HEK293 (cell line): ENCODE measurements at regions not wholly inside any gene's neighbourhood (a gene's known extent, or its start where the extent isn't known, plus 50 kb on each side); places are given as distances from the start of the nearest gene placed in this dataset.

Experiments
- CTCF ChIA-PET: fragments of 350-600 bp; formaldehyde crosslinking; extraction: SDS; loops from one replicate; lab custom pipeline; 2021; ENCODE audit warnings: antibody characterized with exemption; lab: Yijun Ruan, JAX
- POLR2A ChIA-PET: fragments of 300-600 bp; formaldehyde crosslinking; extraction: SDS; loops from one replicate; lab custom pipeline; 2020; ENCODE audit warnings: antibody characterized with exemption, inconsistent platforms; lab: Yijun Ruan, JAX
- H3K27ac ChIP-seq: fragments of 200-500 bp; sonication (Bioruptor generic); 2 replicates; pipeline ENCODE4 v1.5.1; 2014; ENCODE audit warnings: low read depth, low read length, control low read depth, inconsistent platforms; ENCODE audit errors: extremely low read depth
- H3K36me3 ChIP-seq, 2 experiments: fragments of 200-500 bp in 1 of 2; sonication (Bioruptor generic) in 1 of 2; 1 replicate in 1 of 2; 2 replicates in 1 of 2; pipeline ENCODE4 v1.5.1; 2014 to 2017; ENCODE audit warnings: inconsistent platforms in 2 of 2, low read length in 2 of 2; ENCODE audit not compliant: control insufficient read depth in 2 of 2, insufficient read depth in 1 of 2
- H3K4me1 ChIP-seq: fragments of 200-500 bp; sonication (Bioruptor generic); 2 replicates; pipeline ENCODE4 v1.5.1; 2014; ENCODE audit warnings: mild to moderate bottlenecking, low read length, inconsistent platforms; ENCODE audit not compliant: control insufficient read depth, insufficient read depth
- H3K4me3 ChIP-seq: 2 replicates; pipeline ENCODE4 v1.5.1; 2011; ENCODE audit warnings: low read depth, mild to moderate bottlenecking, control low read depth, low read length, moderate library complexity
- H3K9me3 ChIP-seq: fragments of 200-500 bp; sonication (Bioruptor generic); 2 replicates; pipeline ENCODE4 v1.5.1; 2014; ENCODE audit warnings: low read depth, low read length, inconsistent platforms; ENCODE audit not compliant: control insufficient read depth, insufficient read depth
- OVOL3 ChIP-seq: fragments of 450-650 bp; formaldehyde crosslinking; IDR thresholded peaks from 2 replicates; pipeline ENCODE4 v1.5.1; 2016; ENCODE audit warnings: missing biosample characterization, missing genetic modification characterization
- SCRT2 ChIP-seq: fragments of 450-650 bp; formaldehyde crosslinking; IDR thresholded peaks from 2 replicates; pipeline ENCODE4 v1.5.1; 2016; ENCODE audit warnings: missing biosample characterization, missing genetic modification characterization
- SP7 ChIP-seq: fragments of 450-650 bp; formaldehyde crosslinking; IDR thresholded peaks from 2 replicates; pipeline ENCODE4 v1.5.1; 2016; ENCODE audit warnings: missing biosample characterization, missing genetic modification characterization
- TCF7L2 ChIP-seq: IDR thresholded peaks from 2 replicates; pipeline ENCODE4 v1.6.1; 2011; ENCODE audit warnings: low read depth, mild to moderate bottlenecking, inconsistent platforms, low read length, moderate library complexity, borderline replicate concordance
- ZFP3 ChIP-seq: fragments of 450-650 bp; formaldehyde crosslinking; IDR thresholded peaks from 2 replicates; pipeline ENCODE4 v1.5.1; 2016; ENCODE audit warnings: low read depth, missing biosample characterization, missing genetic modification characterization
- ZNF132 ChIP-seq: fragments of 450-650 bp; formaldehyde crosslinking; IDR thresholded peaks from 2 replicates; pipeline ENCODE4 v1.5.1; 2017; ENCODE audit warnings: missing biosample characterization, missing genetic modification characterization, borderline replicate concordance
- ZNF140 ChIP-seq: fragments of 450-650 bp; formaldehyde crosslinking; IDR thresholded peaks from 2 replicates; pipeline ENCODE4 v1.5.1; 2016; ENCODE audit warnings: missing biosample characterization, missing genetic modification characterization
- ZNF155 ChIP-seq: fragments of 450-650 bp; formaldehyde crosslinking; IDR thresholded peaks from 2 replicates; pipeline ENCODE4 v1.5.1; 2016; ENCODE audit warnings: missing biosample characterization, missing genetic modification characterization
- ZNF175 ChIP-seq: fragments of 450-650 bp; formaldehyde crosslinking; IDR thresholded peaks from 2 replicates; pipeline ENCODE4 v1.5.1; 2016; ENCODE audit warnings: missing biosample characterization, missing genetic modification characterization
- ZNF223 ChIP-seq: fragments of 450-650 bp; formaldehyde crosslinking; IDR thresholded peaks from 2 replicates; pipeline ENCODE4 v1.5.1; 2016; ENCODE audit warnings: missing biosample characterization, missing genetic modification characterization
- ZNF654 ChIP-seq: fragments of 450-650 bp; formaldehyde crosslinking; IDR thresholded peaks from 2 replicates; pipeline ENCODE4 v1.5.1; 2016; ENCODE audit warnings: low read depth, missing biosample characterization, missing genetic modification characterization
- TF ChIP-seq, protein P1 (sequence below): fragments of 450-650 bp; formaldehyde crosslinking; IDR thresholded peaks from 2 replicates; pipeline ENCODE4 v1.5.1; 2016; ENCODE audit warnings: missing biosample characterization, missing genetic modification characterization
- TF ChIP-seq, protein P2 (sequence below): fragments of 450-650 bp; formaldehyde crosslinking; IDR thresholded peaks from 2 replicates; pipeline ENCODE4 v1.5.1; 2016; ENCODE audit warnings: missing biosample characterization, missing genetic modification characterization
- TF ChIP-seq, protein P3 (sequence below): fragments of 450-650 bp; formaldehyde crosslinking; IDR thresholded peaks from 2 replicates; pipeline ENCODE4 v1.5.0; 2017; ENCODE audit warnings: missing biosample characterization, missing genetic modification characterization, borderline replicate concordance
- TF ChIP-seq, protein P4 (sequence below): fragments of 450-650 bp; formaldehyde crosslinking; IDR thresholded peaks from 2 replicates; pipeline ENCODE4 v1.5.1; 2017; ENCODE audit warnings: missing biosample characterization, mild to moderate bottlenecking, missing genetic modification characterization, moderate library complexity
- TF ChIP-seq, protein P5 (sequence below): fragments of 450-650 bp; formaldehyde crosslinking; IDR thresholded peaks from 2 replicates; pipeline ENCODE4 v1.5.1; 2017; ENCODE audit warnings: missing biosample characterization, missing genetic modification characterization
- TF ChIP-seq, protein P6 (sequence below): fragments of 450-650 bp; formaldehyde crosslinking; IDR thresholded peaks from 2 replicates; pipeline ENCODE4 v1.5.1; 2016; ENCODE audit warnings: missing biosample characterization, missing genetic modification characterization
- TF ChIP-seq, protein P7 (sequence below): fragments of 450-650 bp; formaldehyde crosslinking; IDR thresholded peaks from 2 replicates; pipeline ENCODE4 v1.5.1; 2016; ENCODE audit warnings: missing biosample characterization, missing genetic modification characterization

DNA sequence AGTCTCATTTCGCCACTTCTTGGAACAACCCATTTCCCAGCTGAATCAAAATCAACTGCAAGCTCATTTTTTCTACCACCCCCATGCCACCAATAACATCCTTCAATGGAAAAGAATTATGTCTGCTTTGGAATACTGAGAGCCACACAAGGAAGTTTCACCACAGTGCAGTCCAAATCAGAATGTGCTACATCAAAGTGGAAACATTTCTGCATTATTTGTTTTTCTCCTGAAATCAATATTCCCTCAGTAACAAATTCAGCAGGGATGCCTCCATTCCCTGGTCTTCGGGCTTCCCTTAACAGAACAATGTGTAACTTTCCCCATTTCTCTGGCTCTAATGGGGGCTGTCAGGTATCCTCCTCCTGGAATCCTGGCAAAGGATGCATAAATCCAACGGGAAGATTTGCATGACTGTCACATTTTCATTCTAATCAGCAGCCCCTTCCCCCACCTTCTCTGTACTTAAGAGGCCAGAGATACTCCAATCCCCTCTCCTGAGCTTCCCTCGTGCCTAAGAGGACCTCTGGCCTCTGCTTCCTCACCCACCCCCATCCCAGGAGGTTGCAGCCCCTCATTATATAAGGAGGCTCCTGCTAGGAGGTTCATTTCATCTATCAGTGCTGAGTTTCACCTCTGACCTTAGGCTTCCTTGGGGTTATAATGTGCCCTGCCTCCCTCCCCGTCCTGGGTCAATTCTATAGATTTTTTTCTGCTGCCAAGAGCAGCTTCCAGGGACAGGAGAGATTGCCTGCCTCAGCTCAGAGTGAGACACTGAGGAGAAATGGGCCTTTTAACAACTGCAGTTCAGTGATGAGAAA is 201.1 kb downstream of the OMA1 start (continued):
- TF ChIP-seq, protein P1, sequence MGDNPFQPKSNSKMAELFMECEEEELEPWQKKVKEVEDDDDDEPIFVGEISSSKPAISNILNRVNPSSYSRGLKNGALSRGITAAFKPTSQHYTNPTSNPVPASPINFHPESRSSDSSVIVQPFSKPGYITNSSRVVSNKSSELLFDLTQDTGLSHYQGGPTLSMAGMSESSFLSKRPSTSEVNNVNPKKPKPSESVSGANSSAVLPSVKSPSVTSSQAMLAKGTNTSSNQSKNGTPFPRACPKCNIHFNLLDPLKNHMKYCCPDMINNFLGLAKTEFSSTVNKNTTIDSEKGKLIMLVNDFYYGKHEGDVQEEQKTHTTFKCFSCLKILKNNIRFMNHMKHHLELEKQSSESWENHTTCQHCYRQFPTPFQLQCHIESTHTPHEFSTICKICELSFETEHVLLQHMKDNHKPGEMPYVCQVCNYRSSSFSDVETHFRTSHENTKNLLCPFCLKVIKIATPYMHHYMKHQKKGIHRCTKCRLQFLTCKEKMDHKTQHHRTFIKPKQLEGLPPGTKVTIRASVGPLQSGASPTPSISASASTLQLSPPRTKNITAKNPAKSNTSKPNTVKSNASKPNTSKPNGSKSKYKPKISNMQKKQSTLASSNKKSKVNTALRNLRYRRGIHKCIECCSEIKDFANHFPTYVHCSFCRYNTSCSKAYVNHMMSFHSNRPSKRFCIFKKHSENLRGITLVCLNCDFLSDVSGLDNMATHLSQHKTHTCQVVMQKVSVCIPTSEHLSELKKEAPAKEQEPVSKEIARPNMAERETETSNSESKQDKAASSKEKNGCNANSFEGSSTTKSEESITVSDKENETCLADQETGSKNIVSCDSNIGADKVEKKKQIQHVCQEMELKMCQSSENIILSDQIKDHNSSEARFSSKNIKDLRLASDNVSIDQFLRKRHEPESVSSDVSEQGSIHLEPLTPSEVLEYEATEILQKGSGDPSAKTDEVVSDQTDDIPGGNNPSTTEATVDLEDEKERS = no peak
- no peak for TF ChIP-seq OVOL3 (tag by site-specific recombination)

DNA sequence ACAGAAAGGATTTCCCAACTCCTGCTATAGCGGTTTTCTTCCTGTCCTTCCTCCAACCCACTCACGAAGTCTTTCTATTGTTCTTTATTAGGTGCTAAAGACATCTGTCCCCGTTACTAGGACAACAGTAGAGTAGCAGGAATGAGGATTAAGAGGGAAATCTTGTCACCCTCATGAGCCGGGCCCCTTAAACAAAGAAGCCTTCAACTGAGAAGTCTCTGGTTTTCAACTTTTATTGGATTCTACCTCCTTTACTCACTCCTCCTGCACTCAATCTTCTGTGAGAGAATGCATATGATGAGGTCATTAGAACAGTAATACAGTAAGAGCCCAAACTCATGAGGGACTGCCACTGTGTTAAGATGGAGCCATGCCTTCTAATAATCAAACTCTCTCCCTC is 206.3 kb downstream of the OMA1 start:
- Histone ChIP-seq H3K4me3 (no peak overlapping the region), H3K9me3 (no peaks in the 10 kb centered on the region), H3K4me1 (no peaks in the 10 kb centered on the region)
- ChIA-PET POLR2A (no interaction called here), CTCF (no interaction called here)
- TF ChIP-seq, protein P2, sequence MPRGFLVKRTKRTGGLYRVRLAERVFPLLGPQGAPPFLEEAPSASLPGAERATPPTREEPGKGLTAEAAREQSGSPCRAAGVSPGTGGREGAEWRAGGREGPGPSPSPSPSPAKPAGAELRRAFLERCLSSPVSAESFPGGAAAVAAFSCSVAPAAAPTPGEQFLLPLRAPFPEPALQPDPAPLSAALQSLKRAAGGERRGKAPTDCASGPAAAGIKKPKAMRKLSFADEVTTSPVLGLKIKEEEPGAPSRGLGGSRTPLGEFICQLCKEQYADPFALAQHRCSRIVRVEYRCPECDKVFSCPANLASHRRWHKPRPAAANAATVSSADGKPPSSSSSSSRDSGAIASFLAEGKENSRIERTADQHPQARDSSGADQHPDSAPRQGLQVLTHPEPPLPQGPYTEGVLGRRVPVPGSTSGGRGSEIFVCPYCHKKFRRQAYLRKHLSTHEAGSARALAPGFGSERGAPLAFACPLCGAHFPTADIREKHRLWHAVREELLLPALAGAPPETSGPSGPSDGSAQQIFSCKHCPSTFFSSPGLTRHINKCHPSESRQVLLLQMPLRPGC (tag by site-specific recombination) = no peak
- TF ChIP-seq, protein P3, sequence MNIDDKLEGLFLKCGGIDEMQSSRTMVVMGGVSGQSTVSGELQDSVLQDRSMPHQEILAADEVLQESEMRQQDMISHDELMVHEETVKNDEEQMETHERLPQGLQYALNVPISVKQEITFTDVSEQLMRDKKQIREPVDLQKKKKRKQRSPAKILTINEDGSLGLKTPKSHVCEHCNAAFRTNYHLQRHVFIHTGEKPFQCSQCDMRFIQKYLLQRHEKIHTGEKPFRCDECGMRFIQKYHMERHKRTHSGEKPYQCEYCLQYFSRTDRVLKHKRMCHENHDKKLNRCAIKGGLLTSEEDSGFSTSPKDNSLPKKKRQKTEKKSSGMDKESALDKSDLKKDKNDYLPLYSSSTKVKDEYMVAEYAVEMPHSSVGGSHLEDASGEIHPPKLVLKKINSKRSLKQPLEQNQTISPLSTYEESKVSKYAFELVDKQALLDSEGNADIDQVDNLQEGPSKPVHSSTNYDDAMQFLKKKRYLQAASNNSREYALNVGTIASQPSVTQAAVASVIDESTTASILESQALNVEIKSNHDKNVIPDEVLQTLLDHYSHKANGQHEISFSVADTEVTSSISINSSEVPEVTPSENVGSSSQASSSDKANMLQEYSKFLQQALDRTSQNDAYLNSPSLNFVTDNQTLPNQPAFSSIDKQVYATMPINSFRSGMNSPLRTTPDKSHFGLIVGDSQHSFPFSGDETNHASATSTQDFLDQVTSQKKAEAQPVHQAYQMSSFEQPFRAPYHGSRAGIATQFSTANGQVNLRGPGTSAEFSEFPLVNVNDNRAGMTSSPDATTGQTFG (tag by site-specific recombination) = no peak
- TF ChIP-seq, protein P4, sequence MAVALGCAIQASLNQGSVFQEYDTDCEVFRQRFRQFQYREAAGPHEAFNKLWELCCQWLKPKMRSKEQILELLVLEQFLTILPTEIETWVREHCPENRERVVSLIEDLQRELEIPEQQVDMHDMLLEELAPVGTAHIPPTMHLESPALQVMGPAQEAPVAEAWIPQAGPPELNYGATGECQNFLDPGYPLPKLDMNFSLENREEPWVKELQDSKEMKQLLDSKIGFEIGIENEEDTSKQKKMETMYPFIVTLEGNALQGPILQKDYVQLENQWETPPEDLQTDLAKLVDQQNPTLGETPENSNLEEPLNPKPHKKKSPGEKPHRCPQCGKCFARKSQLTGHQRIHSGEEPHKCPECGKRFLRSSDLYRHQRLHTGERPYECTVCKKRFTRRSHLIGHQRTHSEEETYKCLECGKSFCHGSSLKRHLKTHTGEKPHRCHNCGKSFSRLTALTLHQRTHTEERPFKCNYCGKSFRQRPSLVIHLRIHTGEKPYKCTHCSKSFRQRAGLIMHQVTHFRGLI = no peak
- TF ChIP-seq ZNF155 (no peak), ZNF223 (tag by site-specific recombination) (no peak), ZNF140 (no peak), SP7 (tag by site-specific recombination) (no peak), ZNF654 (no peak), ZFP3 (tag by site-specific recombination) (no peak), ZNF175 (tag by site-specific recombination) (no peak), ZNF132 (tag by site-specific recombination) (no peak), TCF7L2 (no peak), SCRT2 (tag by site-specific recombination) (no peak)
- TF ChIP-seq, protein P5, sequence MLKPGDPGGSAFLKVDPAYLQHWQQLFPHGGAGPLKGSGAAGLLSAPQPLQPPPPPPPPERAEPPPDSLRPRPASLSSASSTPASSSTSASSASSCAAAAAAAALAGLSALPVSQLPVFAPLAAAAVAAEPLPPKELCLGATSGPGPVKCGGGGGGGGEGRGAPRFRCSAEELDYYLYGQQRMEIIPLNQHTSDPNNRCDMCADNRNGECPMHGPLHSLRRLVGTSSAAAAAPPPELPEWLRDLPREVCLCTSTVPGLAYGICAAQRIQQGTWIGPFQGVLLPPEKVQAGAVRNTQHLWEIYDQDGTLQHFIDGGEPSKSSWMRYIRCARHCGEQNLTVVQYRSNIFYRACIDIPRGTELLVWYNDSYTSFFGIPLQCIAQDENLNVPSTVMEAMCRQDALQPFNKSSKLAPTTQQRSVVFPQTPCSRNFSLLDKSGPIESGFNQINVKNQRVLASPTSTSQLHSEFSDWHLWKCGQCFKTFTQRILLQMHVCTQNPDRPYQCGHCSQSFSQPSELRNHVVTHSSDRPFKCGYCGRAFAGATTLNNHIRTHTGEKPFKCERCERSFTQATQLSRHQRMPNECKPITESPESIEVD (tag by site-specific recombination) = no peak
- TF ChIP-seq, protein P6, sequence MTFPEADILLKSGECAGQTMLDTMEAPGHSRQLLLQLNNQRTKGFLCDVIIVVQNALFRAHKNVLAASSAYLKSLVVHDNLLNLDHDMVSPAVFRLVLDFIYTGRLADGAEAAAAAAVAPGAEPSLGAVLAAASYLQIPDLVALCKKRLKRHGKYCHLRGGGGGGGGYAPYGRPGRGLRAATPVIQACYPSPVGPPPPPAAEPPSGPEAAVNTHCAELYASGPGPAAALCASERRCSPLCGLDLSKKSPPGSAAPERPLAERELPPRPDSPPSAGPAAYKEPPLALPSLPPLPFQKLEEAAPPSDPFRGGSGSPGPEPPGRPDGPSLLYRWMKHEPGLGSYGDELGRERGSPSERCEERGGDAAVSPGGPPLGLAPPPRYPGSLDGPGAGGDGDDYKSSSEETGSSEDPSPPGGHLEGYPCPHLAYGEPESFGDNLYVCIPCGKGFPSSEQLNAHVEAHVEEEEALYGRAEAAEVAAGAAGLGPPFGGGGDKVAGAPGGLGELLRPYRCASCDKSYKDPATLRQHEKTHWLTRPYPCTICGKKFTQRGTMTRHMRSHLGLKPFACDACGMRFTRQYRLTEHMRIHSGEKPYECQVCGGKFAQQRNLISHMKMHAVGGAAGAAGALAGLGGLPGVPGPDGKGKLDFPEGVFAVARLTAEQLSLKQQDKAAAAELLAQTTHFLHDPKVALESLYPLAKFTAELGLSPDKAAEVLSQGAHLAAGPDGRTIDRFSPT (tag by site-specific recombination) = no peak
- TF ChIP-seq, protein P7, sequence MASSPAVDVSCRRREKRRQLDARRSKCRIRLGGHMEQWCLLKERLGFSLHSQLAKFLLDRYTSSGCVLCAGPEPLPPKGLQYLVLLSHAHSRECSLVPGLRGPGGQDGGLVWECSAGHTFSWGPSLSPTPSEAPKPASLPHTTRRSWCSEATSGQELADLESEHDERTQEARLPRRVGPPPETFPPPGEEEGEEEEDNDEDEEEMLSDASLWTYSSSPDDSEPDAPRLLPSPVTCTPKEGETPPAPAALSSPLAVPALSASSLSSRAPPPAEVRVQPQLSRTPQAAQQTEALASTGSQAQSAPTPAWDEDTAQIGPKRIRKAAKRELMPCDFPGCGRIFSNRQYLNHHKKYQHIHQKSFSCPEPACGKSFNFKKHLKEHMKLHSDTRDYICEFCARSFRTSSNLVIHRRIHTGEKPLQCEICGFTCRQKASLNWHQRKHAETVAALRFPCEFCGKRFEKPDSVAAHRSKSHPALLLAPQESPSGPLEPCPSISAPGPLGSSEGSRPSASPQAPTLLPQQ (tag by site-specific recombination) = no peak
- TF ChIP-seq, all 188 proteins: peak for 0
- Histone ChIP-seq H3K27ac (no peak overlapping the region), H3K36me3 (no peaks in the 10 kb centered on the region)
